IMR-90 (cell line): ENCODE measurements at regions not wholly inside any gene's neighbourhood (a gene's known extent, or its start where the extent isn't known, plus 50 kb on each side); places are given as distances from the start of the nearest gene placed in this dataset.

Experiments used
- MAFK ChIP-seq: IDR thresholded peaks from 2 replicates; pipeline ENCODE4 v1.6.1; 2012; ENCODE audit warnings: low read depth, low read length, improper control_type of control experiment
- POLR2A ChIP-seq: IDR thresholded peaks from 2 replicates; pipeline ENCODE4 v1.6.1; 2012; ENCODE audit warnings: mild to moderate bottlenecking, low read depth, low read length
- RAD21 ChIP-seq: IDR thresholded peaks from 2 replicates; pipeline ENCODE4 v1.6.1; 2012; ENCODE audit warnings: low read length, improper control_type of control experiment
- RCOR1 ChIP-seq: IDR thresholded peaks from 2 replicates; pipeline ENCODE4 v1.6.1; 2012; ENCODE audit warnings: mild to moderate bottlenecking, low read length, improper control_type of control experiment; ENCODE audit not compliant: insufficient replicate concordance
- RFX5 ChIP-seq: IDR thresholded peaks from 2 replicates; pipeline ENCODE4 v1.8.0; 2012; ENCODE audit warnings: low read depth, mild to moderate bottlenecking, low read length, moderate library complexity
- SMC3 ChIP-seq: fragments of 150-350 bp; IDR thresholded peaks from 2 replicates; pipeline ENCODE4 v1.6.1; 2016; ENCODE audit warnings: low read depth, mild to moderate bottlenecking, antibody characterized with exemption, low read length, moderate library complexity
- TF ChIP-seq, protein P1 (sequence below): conservative IDR thresholded peaks from 2 replicates; pipeline ENCODE4 v1.5.1; 2012; ENCODE audit warnings: mild to moderate bottlenecking, low read depth, low read length, improper control_type of control experiment
- TF ChIP-seq, protein P2 (sequence below): fragments of 150-350 bp; IDR thresholded peaks from 2 replicates; pipeline ENCODE4 v1.6.1; 2017; ENCODE audit warnings: mild to moderate bottlenecking, antibody characterized with exemption, low read length, low read depth

DNA sequence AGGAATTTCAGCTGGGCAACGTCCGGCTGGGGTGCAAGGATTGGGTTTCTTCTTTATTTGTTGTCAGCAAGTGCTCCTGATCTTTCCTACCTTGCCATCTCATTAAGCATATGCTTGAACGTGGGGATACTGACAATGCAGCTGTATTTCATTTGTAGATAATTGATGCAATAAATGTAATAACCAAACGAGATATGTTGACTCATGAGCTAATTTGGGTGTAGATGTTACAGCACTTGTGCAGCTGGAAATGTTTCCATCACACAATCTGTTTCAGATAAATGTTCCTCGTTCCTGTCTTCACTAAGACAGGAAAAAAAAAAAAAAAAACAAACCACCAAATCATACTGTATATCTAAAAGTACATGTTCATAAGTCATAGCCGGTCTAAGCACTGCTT, 123.8 kb downstream of the DMRT2 start:
- no peak for TF ChIP-seq RFX5
- TF ChIP-seq, protein P1, sequence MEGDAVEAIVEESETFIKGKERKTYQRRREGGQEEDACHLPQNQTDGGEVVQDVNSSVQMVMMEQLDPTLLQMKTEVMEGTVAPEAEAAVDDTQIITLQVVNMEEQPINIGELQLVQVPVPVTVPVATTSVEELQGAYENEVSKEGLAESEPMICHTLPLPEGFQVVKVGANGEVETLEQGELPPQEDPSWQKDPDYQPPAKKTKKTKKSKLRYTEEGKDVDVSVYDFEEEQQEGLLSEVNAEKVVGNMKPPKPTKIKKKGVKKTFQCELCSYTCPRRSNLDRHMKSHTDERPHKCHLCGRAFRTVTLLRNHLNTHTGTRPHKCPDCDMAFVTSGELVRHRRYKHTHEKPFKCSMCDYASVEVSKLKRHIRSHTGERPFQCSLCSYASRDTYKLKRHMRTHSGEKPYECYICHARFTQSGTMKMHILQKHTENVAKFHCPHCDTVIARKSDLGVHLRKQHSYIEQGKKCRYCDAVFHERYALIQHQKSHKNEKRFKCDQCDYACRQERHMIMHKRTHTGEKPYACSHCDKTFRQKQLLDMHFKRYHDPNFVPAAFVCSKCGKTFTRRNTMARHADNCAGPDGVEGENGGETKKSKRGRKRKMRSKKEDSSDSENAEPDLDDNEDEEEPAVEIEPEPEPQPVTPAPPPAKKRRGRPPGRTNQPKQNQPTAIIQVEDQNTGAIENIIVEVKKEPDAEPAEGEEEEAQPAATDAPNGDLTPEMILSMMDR, result no peak
- no peak for TF ChIP-seq POLR2A
- TF ChIP-seq RAD21, result no peak
- no peak for TF ChIP-seq RCOR1
- TF ChIP-seq SMC3, result no peak
- TF ChIP-seq, protein P2, sequence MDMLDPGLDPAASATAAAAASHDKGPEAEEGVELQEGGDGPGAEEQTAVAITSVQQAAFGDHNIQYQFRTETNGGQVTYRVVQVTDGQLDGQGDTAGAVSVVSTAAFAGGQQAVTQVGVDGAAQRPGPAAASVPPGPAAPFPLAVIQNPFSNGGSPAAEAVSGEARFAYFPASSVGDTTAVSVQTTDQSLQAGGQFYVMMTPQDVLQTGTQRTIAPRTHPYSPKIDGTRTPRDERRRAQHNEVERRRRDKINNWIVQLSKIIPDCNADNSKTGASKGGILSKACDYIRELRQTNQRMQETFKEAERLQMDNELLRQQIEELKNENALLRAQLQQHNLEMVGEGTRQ, result no peak
- TF ChIP-seq MAFK, result no peak
